SU-DHL-6 (cell line): ENCODE measurements at regions not wholly inside any gene's neighbourhood (a gene's known extent, or its start where the extent isn't known, plus 50 kb on each side); places are given as distances from the start of the nearest gene placed in this dataset.

Experiments used
- H2AFZ ChIP-seq: fragments of 200-600 bp; sonication (generic); 2 replicates; pipeline ENCODE4 v1.6.1; 2014; ENCODE audit warnings: low read depth, mild to moderate bottlenecking, moderate library complexity, mixed read lengths, antibody characterized with exemption, low read length; ENCODE audit not compliant: severe bottlenecking
- H3F3A ChIP-seq: fragments of 200-600 bp; shearing (Covaris generic); 2 replicates; pipeline ENCODE4 v1.6.0; 2016; ENCODE audit warnings: antibody characterized with exemption, mild to moderate bottlenecking; ENCODE audit not compliant: insufficient read depth
- H3K27ac ChIP-seq: fragments of 200-600 bp; sonication (generic); 2 replicates; pipeline ENCODE4 v1.5.1; 2016; ENCODE audit warnings: low read depth, mild to moderate bottlenecking, low read length, moderate library complexity, mixed read lengths
- H3K27me3 ChIP-seq: fragments of 200-600 bp; sonication (generic), shearing (Covaris generic); 2 replicates; pipeline ENCODE4 v1.6.0; 2014; ENCODE audit warnings: mild to moderate bottlenecking, low read length
- H3K36me3 ChIP-seq: fragments of 200-600 bp; sonication (generic); 2 replicates; pipeline ENCODE4 v1.6.1; 2014; ENCODE audit warnings: mild to moderate bottlenecking, low read length, mixed read lengths
- H3K4me2 ChIP-seq: fragments of 300-600, 200-600 bp; shearing (Covaris generic), sonication (generic); 2 replicates; pipeline ENCODE4 v1.6.0; 2014; ENCODE audit warnings: low read length, low read depth, mild to moderate bottlenecking; ENCODE audit not compliant: poor library complexity, severe bottlenecking
- H3K4me3 ChIP-seq: fragments of 200-600 bp; sonication (generic); 2 replicates; pipeline ENCODE4 v1.5.1; 2014; ENCODE audit warnings: antibody characterized with exemption, low read length, mild to moderate bottlenecking, mixed read lengths; ENCODE audit not compliant: insufficient read depth, poor library complexity, severe bottlenecking
- H3K79me2 ChIP-seq: fragments of 200-600 bp; sonication (generic); 2 replicates; pipeline ENCODE4 v1.6.1; 2014; ENCODE audit warnings: mild to moderate bottlenecking, low read length, moderate library complexity; ENCODE audit not compliant: insufficient read depth
- H3K9ac ChIP-seq: fragments of 200-600 bp; sonication (generic); 2 replicates; pipeline ENCODE4 v1.7.0; 2014; ENCODE audit warnings: mild to moderate bottlenecking, low read length
- H3K9me2 ChIP-seq: fragments of 200-600 bp; sonication (generic); replicated peaks from 2 replicates; pipeline ENCODE4 v1.6.1; 2014; ENCODE audit warnings: low read length; ENCODE audit not compliant: insufficient read depth
- H3K9me3 ChIP-seq: fragments of 200-600 bp; sonication (generic); 2 replicates; pipeline ENCODE4 v1.6.1; 2014; ENCODE audit warnings: low read length, mixed read lengths; ENCODE audit not compliant: insufficient read depth
- H4K20me1 ChIP-seq: fragments of 200-600 bp; sonication (generic); 2 replicates; pipeline ENCODE4 v1.6.1; 2014; ENCODE audit warnings: low read depth, mild to moderate bottlenecking, antibody characterized with exemption, low read length, moderate library complexity, mixed read lengths
- CTCF ChIP-seq: fragments of 200-600 bp; sonication (generic); IDR thresholded peaks from one replicate; pipeline ENCODE4 v1.5.1; 2017; ENCODE audit warnings: antibody characterized with exemption, mild to moderate bottlenecking, low read length, moderate library complexity; ENCODE audit not compliant: insufficient read depth, poor library complexity, severe bottlenecking
- EZH2phosphoT487 ChIP-seq: fragments of 200-600 bp; sonication (generic), shearing (Covaris generic); conservative IDR thresholded peaks from 2 replicates; pipeline ENCODE4 v1.6.1; 2018; ENCODE audit warnings: mild to moderate bottlenecking, antibody characterized with exemption, low read length, moderate library complexity, mixed read lengths

- no peaks in the 10 kb centered on the region for H3K36me3 ChIP-seq
- H3F3A ChIP-seq = no peaks in the 10 kb centered on the region
- TF ChIP-seq CTCF (no peak), EZH2phosphoT487 (no peak)
These were observed 127.5 kb upstream of the THRB start for GRCh38 chr3:24622138-24622537.

GRCh38 chr3:24622696-24623225 is 128.1 kb upstream of the THRB start:
- Histone ChIP-seq H3K9me2 (no peaks in the 10 kb centered on the region), H3K4me3 (no peak overlapping the region), H3K9ac (no peak overlapping the region), H3F3A (no peaks in the 10 kb centered on the region), H3K4me2 (no peak overlapping the region), H2AFZ (no peak overlapping the region), H3K79me2 (no peaks in the 10 kb centered on the region), H3K36me3 (no peaks in the 10 kb centered on the region), H3K27ac (no peak overlapping the region), H4K20me1 (no peaks in the 10 kb centered on the region), H3K9me3 (no peaks in the 10 kb centered on the region), H3K27me3 (no peaks in the 10 kb centered on the region)
- TF ChIP-seq CTCF (no peak), EZH2phosphoT487 (no peak)

More at GRCh38 chr3:24622138-24622537, 127.5 kb upstream of the THRB start:
- Histone ChIP-seq H3K9me2 (no peaks in the 10 kb centered on the region), H3K27ac (no peak overlapping the region), H3K27me3 (no peaks in the 10 kb centered on the region), H3K9ac (no peak overlapping the region), H2AFZ (no peak overlapping the region), H3K4me2 (no peak overlapping the region), H4K20me1 (no peaks in the 10 kb centered on the region), H3K4me3 (no peak overlapping the region), H3K9me3 (no peaks in the 10 kb centered on the region), H3K79me2 (no peaks in the 10 kb centered on the region)

GRCh38 chr3:24623657-24624056 is 129.0 kb upstream of the THRB start:
- no peaks in the 10 kb centered on the region for H3K79me2 ChIP-seq
- H3K9me2 ChIP-seq = no peaks in the 10 kb centered on the region
- no peaks in the 10 kb centered on the region for H3K9me3 ChIP-seq
- H2AFZ ChIP-seq = no peak overlapping the region
- no peaks in the 10 kb centered on the region for H3K27me3 ChIP-seq
- H4K20me1 ChIP-seq = no peaks in the 10 kb centered on the region
- H3K27ac ChIP-seq = no peak overlapping the region
- H3F3A ChIP-seq = no peaks in the 10 kb centered on the region
- H3K4me3 ChIP-seq = no peak overlapping the region
- no peaks in the 10 kb centered on the region for H3K36me3 ChIP-seq
- H3K4me2 ChIP-seq = no peak overlapping the region
- no peak for TF ChIP-seq CTCF
- no peak for TF ChIP-seq EZH2phosphoT487
- H3K9ac ChIP-seq = no peak overlapping the region
